ENCODE measurements at regions not wholly inside any gene's neighbourhood (a gene's known extent, or its start where the extent isn't known, plus 50 kb on each side); places are given as distances from the start of the nearest gene placed in this dataset.

DNA sequence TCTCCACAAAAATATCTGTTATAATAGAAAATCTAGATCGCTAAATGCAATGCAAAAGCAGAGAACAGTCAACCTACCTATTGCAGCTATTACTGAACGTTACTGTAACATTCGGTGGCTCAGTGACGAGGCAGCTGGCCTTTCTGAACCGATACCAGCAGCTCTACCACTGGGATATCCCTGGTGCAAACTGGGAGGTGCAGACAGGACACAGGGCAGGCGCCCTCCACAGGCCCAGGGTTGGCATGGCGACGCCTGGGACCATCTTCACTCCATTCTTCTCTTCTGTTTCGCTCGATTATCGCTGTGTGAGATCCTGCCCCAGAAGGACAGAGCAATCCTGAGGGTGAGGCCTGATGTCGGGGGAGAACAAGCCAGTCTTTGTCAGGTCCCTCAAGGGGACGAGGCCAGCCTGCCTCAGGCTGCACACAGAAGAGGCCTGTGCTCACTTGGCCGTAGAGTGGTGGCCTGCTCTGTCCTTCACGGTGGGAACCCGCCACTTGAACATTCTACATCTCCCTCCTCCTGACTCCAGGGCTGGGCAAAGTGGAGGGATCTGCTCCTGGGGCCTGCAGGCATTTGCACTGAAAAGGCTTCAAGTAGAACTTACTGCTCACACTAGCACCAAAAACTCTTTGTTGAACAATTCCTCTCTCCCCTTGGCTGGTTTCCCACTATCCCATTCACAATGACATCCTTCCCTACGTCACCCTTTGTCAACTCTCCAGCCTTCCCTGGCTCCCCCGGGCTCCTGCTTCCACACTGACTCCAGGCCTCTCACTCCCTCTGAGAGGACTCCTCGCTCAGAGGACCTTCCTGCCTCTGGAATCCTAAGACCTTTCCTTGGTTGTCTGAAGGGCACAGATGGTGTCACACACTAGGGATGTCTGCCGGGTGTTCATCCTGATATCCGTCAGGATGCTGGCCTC lies 49.7 kb downstream of the CYRIA start:
- no peak for DNase-seq (ENCODE audit: low read depth in 3 of 3, low spot score in 2 of 3)

DNA sequence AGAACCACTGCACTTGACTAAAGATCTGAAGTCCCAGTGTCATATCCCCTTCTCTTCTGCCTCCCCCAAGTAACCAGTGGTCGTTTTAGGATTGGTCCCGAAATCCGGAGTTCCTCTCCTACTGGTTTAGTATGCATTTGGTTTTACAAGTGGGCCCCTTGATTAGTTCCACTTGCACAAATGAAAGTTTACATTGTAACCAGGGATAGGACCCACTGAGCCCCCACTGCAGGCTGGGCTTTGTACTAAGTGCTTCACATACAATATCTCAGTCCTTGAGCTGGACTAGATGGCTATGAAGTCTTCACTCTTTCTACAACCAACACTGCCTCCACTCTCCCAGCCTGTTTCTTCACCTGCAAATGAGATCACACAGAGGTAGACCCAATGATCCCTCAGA lies 50.4 kb downstream of the CYRIA start:
- DNase-seq (ENCODE audit: low read depth in 3 of 3, low spot score in 2 of 3) = no peak

DNA sequence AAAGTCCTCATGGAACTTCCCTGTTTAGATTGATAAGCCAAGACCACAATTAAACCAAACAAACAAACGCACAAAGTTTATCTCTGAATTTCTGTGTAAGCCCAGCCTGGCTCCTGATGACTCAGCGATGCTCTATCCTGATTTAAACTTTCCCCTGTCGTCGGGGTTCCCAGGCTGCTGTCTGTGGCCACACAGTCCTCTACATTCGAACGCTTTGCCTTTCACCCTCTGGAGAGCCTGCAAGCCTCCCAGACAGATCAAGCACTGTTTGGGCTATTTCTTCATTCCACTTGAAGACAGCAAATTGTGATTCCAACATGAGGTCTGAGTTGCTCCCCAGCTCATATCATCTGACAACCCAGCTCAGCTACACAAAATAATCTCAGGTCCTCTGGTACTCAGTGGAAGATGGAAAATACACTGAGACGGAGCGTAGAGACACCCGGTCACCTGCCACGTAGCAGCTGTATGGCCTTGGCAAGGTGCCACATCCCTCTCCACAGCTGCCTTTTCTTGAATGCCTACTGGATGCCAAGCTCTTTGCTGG lies 51.2 kb downstream of the CYRIA start:
- DNase-seq (ENCODE audit: low read depth in 3 of 3, low spot score in 2 of 3) = no peak

DNA sequence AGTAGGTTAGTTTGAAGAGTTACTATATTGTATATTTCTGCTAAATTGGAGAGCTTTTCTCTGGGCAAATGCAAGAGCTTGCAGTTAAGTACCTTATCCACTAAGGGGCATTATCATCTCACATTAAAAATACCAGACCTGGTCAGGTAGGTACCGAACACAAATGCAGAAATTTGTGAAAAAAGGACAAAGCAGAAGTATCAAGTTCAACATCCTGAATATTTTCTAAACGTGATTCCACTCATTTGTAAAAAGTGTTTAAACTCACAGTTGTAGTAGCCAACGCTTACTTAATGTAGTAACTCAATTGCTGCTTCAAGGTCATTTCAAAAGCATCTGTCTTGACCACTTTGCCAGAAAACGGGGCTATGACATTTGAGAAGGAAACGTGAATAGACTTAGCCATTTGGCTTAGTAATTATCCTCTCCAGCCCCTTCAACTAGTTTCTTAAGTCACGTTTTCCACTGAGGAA lies 52.1 kb downstream of the CYRIA start:
- DNase-seq (ENCODE audit: low read depth in 3 of 3, low spot score in 2 of 3) = no peak

DNA sequence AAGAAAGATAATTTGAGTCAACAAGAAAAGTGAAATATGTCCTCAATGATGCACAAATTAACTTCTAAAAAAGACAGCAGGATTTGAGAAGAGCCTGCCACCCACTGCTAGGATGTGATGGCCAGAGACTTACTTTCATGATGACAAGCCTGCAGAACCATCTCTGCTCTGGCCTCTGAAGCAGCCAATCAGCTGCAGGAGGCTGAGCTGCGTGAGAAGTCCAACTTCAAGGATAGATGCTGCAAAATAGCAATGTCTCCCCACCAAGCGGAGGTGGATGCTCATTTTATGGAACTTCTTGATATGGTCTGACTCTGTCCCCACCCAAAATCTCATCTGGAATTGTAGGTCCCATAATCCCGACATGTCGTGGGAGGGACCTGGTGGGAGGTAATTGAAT lies 53.1 kb downstream of the CYRIA start:
- DNase-seq (ENCODE audit: low read depth in 3 of 3, low spot score in 2 of 3) = no peak

DNA sequence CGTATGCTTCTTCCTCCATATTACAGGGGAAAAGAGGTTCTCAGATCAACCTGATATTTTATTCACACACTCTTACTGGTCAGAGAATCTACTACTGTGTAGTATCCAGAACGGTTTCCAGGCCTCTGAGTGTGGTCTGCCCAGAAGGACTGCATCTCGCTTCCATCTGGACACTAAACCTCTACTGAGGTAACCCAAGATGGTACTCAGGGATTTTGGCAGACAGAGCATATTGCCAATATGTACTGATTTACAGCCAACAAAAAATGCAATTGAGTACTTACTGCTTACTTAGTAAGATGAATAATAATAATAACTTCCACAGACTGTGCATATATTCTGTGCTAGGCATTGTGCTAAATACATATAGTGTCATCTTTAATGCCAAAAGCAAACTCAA lies 55.8 kb downstream of the CYRIA start:
- DNase-seq (ENCODE audit: low read depth in 3 of 3, low spot score in 2 of 3) = no peak

DNA sequence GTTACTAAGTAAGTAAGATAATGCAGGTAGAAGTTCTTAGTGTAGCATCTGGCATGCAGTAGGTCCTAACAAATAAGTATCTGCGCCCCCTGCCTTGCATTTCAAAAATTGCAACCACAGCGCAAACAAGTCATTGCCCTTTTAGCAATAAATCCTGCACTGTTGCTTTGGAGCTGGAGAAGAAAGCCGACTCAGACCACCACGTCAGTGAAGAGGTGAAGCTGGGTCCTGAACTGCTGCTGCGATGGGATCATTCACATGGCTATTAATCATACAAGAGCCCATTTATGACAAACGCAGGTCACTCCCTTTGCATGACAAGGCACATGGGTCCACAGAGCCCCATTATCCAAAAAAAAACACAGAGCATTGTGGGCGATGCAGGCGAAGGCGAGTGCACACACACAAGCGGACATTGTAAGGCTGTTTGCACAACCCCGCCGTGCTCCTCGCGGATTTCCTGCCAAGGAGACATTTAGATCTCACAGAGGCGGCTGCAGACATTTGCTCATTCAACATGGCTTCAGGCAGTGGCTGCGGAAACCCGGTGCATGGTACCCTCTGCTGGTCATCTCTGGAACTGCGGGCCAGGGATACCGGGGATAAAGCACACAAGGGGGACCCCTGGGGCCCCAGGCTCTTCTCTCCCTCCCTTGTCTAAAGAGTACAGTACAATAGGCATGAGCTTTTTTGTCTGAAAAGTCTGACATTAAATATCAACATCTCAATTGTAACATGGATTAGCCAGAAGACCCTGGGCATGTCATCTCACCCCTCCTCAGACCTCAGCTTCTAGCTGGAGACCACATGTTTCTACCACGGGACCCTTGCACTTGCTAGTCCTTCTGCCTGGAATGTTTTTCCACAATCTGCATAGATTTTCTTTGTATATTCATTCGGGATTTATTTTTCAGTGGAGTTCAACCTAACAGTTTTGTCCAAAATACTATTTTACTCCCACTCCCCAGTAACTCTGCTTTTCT lies 56.7 kb downstream of the CYRIA start:
- peak; percentile 78 to 80 (median 78) for DNase-seq (ENCODE audit: low read depth in 3 of 3, low spot score in 2 of 3)

DNA sequence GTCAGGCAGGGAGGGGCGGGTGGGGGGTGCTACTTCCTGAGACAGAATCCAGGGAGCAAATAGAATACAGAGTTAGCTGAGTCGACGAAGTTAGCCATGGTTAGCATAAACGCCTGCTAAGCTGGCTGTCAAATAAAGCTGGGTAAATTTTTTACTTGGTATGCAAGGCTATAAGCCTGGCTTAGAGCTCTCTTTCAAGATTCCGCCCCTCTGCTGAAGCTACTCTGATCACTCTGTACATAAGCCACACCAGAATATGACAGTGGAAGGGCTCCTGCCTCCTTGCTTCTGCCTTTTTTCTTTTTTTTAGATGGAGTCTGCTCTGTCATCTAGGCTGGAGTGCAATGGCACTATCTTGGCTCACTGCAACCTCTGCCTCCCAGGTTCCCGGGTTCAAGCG lies 58.3 kb downstream of the CYRIA start:
- no peak for DNase-seq (ENCODE audit: low read depth in 3 of 3, low spot score in 2 of 3)

DNA sequence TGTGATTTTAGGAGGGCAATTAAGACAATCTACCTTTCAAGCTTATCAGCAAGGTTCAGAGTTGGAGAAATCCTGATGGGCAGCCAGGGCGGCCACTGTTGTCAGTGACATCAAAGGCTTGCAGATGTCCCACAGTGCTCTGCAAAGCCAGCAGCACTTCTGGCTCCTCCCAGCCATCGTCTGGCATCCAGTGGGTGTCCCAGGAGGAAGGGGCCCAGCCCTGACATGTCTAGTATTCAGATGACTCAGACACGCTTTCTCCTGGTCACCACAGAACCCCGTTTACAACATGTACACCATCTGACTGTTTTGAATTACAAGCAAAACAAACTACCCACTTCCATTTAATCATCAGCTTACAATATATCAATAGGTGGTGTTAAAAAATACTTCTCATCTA lies 61.4 kb downstream of the CYRIA start:
- no peak for DNase-seq (ENCODE audit: low read depth in 3 of 3, low spot score in 2 of 3)

DNA sequence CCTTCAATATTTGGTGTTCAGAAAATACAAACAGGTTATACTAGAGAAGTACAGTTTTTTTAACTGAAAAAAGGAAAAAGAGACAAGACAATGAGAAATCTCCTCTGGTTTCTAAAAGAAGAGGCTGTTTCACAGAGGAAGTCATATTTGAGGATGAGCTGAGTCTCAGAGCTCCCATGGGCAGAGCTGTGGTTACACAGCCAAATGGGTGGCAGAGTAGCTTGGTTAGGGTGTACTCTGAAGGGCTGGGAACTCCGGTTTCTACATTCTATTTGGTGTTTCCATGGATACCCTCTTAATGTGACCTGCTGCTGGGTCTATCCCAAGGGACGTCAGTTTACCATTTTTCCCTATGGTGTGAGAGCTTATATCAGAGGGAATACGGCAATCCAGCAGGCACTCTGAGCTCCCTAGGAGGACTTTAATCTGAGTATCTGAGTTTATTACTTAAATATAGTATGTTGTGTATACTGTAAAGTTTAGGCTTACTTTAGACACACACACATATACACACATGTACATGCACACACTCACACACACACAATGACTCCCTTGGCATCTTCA lies 74.2 kb downstream of the CYRIA start:
- no peak for DNase-seq (ENCODE audit: low read depth in 3 of 3, low spot score in 2 of 3)

DNA sequence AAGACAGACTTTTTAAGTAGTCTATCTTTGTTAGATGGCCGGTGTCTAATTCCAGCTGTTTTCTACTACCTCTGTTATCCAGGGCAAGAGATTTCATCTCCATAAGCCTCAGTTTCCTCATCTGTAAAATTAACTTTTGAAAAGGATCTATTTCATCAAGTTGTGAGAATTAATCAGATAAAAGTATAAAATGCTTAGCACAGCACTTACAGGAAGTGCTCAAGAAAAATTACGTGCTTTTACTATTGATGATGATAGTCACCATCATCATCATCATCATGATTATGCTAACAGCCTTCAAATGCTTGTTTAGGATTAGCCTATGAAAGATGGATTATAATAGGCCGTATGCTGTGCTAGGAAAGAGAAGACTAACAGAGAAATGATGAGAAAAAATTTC lies 76.2 kb downstream of the CYRIA start:
- no peak for DNase-seq (ENCODE audit: low read depth in 3 of 3, low spot score in 2 of 3)

DNA sequence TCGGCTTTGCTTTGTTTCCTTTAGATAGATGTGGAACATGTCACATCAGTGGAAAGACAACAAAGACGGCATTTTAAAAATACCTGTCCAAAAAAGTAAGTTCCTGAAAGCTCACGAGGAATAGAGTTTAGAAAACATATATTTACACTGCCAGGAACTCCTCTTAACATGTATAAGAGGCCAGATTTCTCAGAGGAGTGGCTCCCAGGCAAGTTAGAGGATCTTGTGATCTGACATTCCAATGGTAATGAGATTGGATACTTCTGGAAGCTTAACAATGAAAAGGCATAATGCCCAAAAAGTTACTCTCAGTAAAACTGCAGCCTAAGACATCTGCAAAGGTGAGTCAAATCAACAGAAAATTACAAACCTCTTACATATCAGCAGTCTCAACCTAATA lies 77.1 kb downstream of the CYRIA start:
- no peak for DNase-seq (ENCODE audit: low read depth in 3 of 3, low spot score in 2 of 3)

DNA sequence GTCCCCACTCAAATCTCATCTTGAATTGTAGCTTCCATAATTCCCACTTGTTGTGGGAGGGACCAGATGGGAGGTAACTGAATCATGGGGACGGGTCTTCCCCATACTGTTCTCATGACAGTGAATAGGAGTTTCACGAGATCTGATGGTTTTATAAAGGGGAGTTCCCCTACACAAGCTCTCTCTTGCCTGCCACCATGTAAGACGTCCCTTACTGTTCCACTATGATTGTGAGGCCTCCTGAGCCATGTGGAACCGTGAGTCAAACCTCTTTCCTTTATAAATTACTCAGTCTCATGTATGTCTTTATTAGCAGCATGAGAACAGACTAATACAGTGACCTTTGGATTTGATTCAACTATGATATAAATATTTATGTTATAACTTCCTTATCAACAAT lies 78.0 kb downstream of the CYRIA start:
- no peak for DNase-seq (ENCODE audit: low read depth in 3 of 3, low spot score in 2 of 3)

DNA sequence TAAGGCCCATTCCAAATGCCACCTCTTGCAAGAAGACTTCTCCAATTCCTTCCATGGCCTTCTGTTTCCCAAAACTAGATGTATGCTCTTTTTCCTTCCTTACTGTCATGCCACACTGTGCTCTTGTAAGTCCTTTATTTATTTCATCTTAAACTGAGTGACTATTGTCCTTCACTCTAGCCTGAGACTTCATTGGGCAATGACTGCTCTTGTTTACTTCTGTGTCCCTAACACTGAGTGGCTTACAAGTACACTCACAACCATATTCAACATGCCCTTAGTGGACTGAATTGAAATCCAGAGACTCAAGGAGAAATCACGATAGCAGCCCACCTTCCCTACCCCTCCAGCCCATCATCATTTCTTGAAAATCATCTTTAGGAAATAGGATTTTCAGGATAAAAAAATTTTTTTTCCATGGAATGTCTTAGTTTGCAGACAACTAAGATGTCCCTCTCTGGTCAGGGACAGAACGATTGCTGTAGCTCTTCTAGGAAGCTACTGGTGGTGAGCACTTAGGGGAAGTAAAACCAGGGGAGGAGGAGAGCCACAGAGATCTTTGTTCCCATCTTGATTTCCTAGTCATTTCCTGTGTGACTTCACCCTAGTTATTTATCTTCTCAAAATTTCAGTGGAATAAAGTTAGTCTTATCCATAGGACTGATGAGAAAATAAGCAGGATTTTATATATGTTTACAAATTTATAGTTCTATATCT lies 80.7 kb downstream of the CYRIA start:
- DNase-seq (ENCODE audit: low read depth in 3 of 3, low spot score in 2 of 3) = no peak

DNA sequence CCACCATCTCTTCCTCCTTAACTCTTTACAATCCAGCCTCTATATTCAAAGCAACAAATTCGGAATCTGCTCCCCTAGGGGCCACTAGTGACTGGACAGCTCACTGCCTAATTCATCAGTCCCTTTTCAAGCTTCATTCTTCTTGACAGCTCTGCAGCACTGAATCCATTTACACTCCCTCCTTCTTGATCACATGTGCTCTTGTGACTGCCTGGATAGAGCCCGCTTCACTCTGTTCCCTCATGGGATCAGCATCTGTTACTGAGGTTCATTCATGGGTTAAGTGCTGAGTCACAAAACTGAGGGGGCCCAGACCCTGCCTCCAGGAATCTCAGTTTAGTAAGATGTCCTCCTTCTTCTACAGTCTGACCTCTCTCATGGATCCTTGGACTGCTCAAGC lies 81.5 kb downstream of the CYRIA start:
- DNase-seq (ENCODE audit: low read depth in 3 of 3, low spot score in 2 of 3) = no peak

DNA sequence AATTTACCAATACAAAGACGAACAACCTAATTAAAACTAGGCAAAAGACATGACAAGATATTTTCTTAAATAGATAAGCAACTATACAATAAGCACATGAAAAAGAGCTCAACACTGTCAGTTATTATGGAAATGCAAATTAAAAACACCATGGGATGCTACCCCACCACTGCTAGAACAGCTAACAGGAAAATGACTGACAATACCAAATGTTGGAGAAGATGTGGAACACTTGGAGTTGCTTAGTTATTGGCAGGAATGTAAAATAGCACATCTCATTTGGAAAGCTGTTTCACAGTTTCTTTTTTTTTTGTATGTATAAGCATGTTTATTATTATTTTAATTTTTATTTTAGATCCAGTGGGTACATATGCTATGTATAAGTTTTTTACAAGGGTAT lies 84.4 kb downstream of the CYRIA start:
- no peak for DNase-seq (ENCODE audit: low read depth in 3 of 3, low spot score in 2 of 3)

DNA sequence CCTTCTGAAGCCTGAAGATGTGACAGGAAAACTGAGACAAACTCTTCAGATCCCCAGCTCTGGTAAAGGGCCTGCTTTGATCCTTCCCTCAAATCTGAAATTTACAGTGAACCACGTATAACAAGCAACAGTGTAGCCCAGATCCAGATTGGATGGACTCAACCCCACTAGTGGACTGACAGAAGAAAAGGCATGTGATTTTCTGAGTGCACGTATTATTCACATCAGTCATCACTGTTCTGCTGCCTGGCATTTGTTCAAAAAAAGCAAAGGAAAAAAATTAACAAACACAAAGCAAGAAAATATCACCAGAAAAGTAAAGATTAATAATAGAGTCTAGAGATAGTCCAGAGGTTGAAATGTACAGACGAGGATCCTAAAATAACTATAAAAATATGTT lies 87.6 kb downstream of the CYRIA start:
- no peak for DNase-seq (ENCODE audit: low read depth in 3 of 3, low spot score in 2 of 3)

DNA sequence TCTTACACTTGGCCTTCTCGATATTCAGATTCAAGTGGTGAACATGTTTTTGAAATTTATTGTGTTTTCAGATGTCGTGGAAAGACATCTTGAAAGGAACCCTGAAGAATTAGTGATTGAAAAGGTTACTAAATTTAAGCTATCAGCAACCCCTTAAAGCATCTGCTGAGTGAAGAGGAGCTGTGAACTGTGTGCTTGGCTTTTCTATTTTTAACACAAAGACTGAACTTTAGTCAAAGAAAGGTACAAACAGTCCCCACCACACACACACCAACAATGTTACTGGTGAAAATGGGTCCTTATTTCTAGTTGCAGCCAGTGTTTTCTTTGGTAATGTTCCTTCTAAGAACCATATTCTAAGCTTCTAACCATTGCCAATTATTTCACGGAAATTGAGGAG lies 95.1 kb downstream of the CYRIA start:
- DNase-seq (ENCODE audit: low read depth in 3 of 3, low spot score in 2 of 3) = no peak

DNA sequence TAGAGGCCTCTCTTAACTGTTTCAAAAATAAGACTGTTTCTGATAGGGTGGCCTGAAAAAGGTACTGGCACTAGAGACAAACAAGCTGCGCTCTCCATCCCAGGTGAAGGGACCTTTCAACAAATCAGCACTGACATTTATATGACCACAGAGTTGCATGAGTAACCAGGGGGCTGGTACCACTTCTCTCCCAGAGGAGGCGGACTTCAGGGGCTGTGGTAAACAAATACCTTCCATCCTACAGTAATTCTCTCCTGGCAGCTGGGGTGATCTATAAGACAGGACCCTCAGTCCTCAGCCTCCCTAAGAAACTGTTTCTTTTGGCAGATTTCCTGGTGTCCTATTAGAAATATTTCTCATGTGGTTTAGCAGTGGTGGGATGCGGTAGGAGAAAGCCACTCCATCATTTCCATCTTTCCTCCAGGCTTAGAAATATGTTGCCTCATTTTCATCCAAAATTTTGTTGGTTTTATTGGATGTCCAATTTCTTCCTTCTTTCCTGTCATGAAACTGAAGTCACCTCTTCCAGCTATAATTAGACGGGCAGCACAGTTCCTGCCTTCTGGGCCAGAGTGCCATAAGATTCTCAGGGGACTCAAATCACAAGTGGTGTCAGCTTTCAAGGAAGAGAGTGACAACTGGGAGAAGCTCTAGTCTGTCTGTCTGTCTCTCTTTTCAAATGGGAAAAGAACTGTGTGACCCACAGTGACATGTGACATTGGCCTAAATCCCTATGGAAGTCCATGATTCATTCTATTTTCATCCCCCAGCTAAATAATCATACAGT lies 96.4 kb downstream of the CYRIA start:
- DNase-seq (ENCODE audit: low read depth in 3 of 3, low spot score in 2 of 3) = peak in 1 of 3 donors; percentile 56
